Activated CD8-positive, alpha-beta T cell treated with anti-CD3 and anti-CD28 coated beads for 36 hours (primary cell): ENCODE measurements at regions not wholly inside any gene's neighbourhood (a gene's known extent, or its start where the extent isn't known, plus 50 kb on each side); places are given as distances from the start of the nearest gene placed in this dataset.
"Not testable (repeated sequence)": the region's sequence is repeated elsewhere in the genome, so short reads cannot be mapped to it uniquely, and the experiment has no call there.

Experiments
- ATAC-seq: fragments of 200-7000 bp; cut with Tn5 transposase; one replicate; pipeline ENCODE4 v1.10.0; 2021; ENCODE audit warnings: mild to moderate bottlenecking, moderate library complexity
- CTCF ChIA-PET: fragments of 350-600 bp; sonication (Branson Sonifier 250); formaldehyde crosslinking; loops from one replicate; lab custom pipeline; 2021; ENCODE audit warnings: antibody characterized with exemption; lab: Charles Lee
- POLR2A ChIA-PET: fragments of 350-600 bp; sonication (Branson Sonifier 250); formaldehyde crosslinking; loops from one replicate; lab custom pipeline; 2021; ENCODE audit warnings: antibody characterized with exemption; lab: Charles Lee
- DNase-seq: peaks from one replicate; pipeline ENCODE4 v3.0.0-alpha.2; 2020
- H3K27ac Mint-ChIP-seq: one replicate; pipeline ENCODE4 v1.8.0; 2021; ENCODE audit warnings: mild to moderate bottlenecking, mixed read lengths
- H3K27me3 Mint-ChIP-seq: one replicate; pipeline ENCODE4 v1.8.0; 2021; ENCODE audit warnings: mixed read lengths
- H3K36me3 Mint-ChIP-seq: one replicate; pipeline ENCODE4 v1.8.0; 2021; ENCODE audit warnings: low read depth, mixed read lengths
- H3K4me1 Mint-ChIP-seq: one replicate; pipeline ENCODE4 v1.8.0; 2021; ENCODE audit warnings: low read depth, mixed read lengths
- H3K4me3 Mint-ChIP-seq: one replicate; pipeline ENCODE4 v1.8.0; 2021; ENCODE audit warnings: mild to moderate bottlenecking, moderate library complexity, mixed read lengths
- H3K9me3 Mint-ChIP-seq: one replicate; pipeline ENCODE4 v1.8.0; 2021; ENCODE audit warnings: mixed read lengths
- intact Hi-C: fragments of 100-400 bp; cut with micrococcal nuclease; formaldehyde crosslinking; loops from one replicate; pipeline ENCODE4 v1.10.0; 2022
- TF ChIP-seq, protein P1 (sequence below): fragments of 200-600 bp; IDR thresholded peaks from one replicate; pipeline ENCODE4 v1.8.0; 2022; ENCODE audit warnings: antibody characterized with exemption, mild to moderate bottlenecking

DNA sequence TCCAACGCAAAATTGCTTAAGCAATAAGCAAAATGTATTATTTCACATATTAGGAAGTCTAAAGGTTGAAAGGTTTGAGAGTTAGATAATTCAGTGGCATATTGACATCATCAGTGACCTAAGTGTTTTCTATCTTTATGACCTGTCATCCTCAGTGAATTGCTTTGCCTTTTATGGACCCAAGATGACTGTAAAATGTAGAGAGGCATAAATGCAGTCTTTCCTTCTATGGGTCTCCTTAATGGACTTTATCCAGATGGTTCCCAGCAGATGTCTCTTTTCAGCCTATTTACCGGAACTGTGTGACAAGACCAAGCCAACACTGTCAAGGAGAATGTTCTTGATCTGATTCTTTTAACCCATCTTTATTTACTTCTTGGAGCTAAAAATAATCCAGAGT is 615.8 kb downstream of the TTLL7 start:
- H3K9me3 Mint-ChIP-seq = peaks cover 16% of the 10 kb centered on the region
- H3K4me1 Mint-ChIP-seq, H3K27me3 Mint-ChIP-seq, ATAC-seq, H3K36me3 Mint-ChIP-seq, CTCF ChIA-PET, DNase-seq, POLR2A ChIA-PET, H3K27ac Mint-ChIP-seq, H3K4me3 Mint-ChIP-seq, intact Hi-C loops: not testable (repeated sequence)

DNA sequence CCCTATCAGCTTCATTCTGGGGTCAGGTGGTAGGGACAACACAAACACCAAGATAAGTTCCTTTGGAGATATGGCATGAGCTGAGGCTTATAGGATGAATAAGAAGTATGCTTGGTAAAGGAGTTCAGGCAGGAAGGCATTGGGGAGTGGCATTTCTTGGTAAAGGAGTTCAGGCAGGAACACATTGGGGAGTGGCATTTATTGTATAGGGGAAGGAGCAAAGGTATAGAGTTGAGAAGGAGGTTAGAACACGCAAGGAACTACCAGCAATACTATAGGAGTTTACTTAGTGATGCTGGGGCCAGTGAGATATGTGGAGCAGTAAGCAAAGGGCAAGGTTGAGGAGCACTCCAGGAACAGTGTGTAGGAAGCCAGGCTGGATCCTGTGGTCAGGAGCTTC is 625.9 kb downstream of the TTLL7 start:
- H3K4me1 Mint-ChIP-seq, H3K36me3 Mint-ChIP-seq, DNase-seq, H3K4me3 Mint-ChIP-seq, CTCF ChIA-PET, H3K27me3 Mint-ChIP-seq, ATAC-seq, H3K27ac Mint-ChIP-seq, intact Hi-C loops, POLR2A ChIA-PET, H3K9me3 Mint-ChIP-seq: not testable (repeated sequence)

DNA sequence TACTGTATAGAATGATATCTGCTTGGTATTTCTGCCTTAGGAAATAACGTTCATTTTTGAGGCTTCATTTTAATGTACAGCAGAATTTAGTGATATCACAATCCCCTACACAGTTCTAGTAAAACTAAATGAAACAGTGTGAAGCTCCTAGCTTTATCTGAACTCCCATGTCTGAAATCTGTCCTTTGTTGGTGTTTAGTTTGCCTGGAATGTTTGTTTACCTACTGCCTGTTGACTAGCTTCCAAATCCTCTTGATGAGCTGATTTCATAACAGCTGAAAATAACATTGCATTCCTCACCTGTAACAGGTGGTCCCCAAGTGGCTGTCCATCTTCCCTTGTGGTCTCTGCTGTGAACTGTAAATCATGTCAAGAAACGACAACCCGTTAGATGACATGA is 629.1 kb downstream of the TTLL7 start:
- H3K27ac Mint-ChIP-seq, H3K4me1 Mint-ChIP-seq, CTCF ChIA-PET, DNase-seq, H3K36me3 Mint-ChIP-seq, POLR2A ChIA-PET, H3K27me3 Mint-ChIP-seq, ATAC-seq, intact Hi-C loops, H3K4me3 Mint-ChIP-seq, H3K9me3 Mint-ChIP-seq: not testable (repeated sequence)

DNA sequence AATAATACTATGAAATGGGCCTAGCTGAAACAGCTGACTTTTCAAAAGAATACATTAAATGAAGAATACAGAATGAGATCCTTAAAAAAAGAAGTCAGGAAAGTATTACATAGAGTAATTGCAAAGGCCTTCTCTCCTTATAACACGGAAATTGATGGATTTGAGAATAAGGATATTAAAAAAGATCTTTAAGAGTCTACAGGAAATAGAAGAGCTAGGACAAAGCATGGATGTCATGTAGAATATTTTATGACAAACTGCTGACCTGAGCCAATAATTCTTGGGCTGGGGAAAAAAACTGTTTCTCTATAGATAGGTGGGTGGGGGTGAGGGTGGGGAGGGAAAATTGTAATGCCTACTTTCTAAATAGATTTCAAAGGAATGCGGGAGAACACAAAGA is 633.6 kb downstream of the TTLL7 start:
- H3K4me1 Mint-ChIP-seq, H3K27ac Mint-ChIP-seq, POLR2A ChIA-PET, H3K27me3 Mint-ChIP-seq, ATAC-seq, intact Hi-C loops, H3K9me3 Mint-ChIP-seq, H3K4me3 Mint-ChIP-seq, H3K36me3 Mint-ChIP-seq, DNase-seq, CTCF ChIA-PET: not testable (repeated sequence)

DNA sequence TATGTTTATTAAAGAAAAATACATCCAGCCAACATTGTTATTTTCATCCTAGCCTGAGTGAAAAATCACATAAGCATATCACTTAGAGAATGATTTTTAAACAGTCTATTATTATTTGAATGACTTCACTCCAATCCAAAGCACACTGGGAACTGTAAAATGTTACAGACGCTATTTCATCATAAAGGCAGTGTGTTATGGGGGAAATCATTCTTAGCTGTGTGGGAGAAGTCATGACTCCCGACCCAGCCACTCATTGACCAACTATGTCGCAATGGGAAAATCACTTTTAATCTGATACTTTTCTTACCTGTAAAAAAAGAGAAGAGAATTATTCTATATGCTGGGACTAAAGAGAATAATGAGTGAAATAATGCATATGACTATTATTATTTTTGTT is 653.6 kb downstream of the TTLL7 start:
- H3K9me3 Mint-ChIP-seq, POLR2A ChIA-PET, H3K27ac Mint-ChIP-seq, H3K4me1 Mint-ChIP-seq, CTCF ChIA-PET, DNase-seq, ATAC-seq, H3K36me3 Mint-ChIP-seq, intact Hi-C loops, H3K27me3 Mint-ChIP-seq, H3K4me3 Mint-ChIP-seq: not testable (repeated sequence)

DNA sequence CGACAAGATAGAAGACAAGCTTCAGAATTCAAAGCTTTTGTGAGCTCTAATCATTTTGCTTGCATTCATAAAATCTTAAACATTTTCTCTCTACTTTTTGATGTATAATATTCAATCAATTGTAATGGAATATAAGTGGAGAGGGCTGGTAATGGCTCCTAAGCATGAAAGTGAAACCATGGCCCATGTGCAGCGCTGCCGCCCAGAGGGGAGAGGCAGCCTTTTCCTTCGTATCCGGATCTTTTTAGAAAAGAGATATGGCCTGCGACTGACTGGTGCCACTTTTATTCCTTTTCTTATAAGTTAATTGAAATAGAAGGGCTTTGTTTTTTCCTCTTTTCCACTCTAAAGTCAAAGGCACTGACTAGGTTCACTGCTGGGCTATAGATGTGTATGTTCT is 655.2 kb downstream of the TTLL7 start:
- H3K9me3 Mint-ChIP-seq, ATAC-seq, H3K27ac Mint-ChIP-seq, intact Hi-C loops, H3K27me3 Mint-ChIP-seq, POLR2A ChIA-PET, DNase-seq, H3K4me1 Mint-ChIP-seq, H3K36me3 Mint-ChIP-seq, CTCF ChIA-PET, H3K4me3 Mint-ChIP-seq: not testable (repeated sequence)

DNA sequence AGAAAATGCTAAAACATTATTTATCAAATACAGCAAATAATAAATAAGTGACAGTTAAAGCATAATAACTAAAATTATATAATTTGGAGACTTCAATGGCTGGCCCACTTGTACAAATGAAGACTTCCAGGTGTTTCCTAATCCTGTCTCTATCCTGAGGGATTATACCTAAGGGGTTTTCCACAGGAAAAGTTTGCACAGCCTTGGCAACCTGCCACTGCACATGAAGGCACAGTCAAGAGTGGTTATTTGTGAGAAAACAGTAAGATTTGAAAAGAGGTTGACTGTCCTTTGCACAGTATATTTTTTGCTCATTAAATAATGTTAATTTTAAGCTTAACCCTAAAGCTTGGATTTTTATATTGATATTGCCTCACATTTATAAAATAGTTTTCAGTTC is 655.9 kb downstream of the TTLL7 start:
- intact Hi-C loops = not testable (repeated sequence)

DNA sequence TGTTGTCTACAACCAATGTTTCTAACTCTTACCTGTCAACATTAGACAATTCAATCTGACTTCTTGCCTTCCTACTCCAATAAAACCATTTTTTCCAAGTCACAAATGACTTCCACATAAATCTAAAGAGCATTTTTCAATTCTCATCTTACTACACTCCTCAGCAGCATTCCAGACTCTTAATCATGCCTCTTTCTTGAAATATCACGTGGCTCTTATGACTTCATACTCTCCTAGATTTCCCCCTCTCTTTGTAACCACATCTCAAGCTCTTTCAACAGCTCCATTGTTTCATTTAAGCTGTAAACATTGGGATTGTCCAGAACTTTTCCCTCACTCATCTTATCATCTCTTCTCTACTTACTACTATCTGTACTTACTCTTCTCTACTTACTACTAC is 666.6 kb downstream of the TTLL7 start:
- H3K27ac Mint-ChIP-seq, POLR2A ChIA-PET, intact Hi-C loops: not testable (repeated sequence)

More for the DNA sequence above, 655.9 kb downstream of the TTLL7 start:
- H3K9me3 Mint-ChIP-seq, DNase-seq, H3K36me3 Mint-ChIP-seq, H3K4me3 Mint-ChIP-seq, ATAC-seq, H3K4me1 Mint-ChIP-seq, POLR2A ChIA-PET, H3K27me3 Mint-ChIP-seq, H3K27ac Mint-ChIP-seq, CTCF ChIA-PET: not testable (repeated sequence)

DNA sequence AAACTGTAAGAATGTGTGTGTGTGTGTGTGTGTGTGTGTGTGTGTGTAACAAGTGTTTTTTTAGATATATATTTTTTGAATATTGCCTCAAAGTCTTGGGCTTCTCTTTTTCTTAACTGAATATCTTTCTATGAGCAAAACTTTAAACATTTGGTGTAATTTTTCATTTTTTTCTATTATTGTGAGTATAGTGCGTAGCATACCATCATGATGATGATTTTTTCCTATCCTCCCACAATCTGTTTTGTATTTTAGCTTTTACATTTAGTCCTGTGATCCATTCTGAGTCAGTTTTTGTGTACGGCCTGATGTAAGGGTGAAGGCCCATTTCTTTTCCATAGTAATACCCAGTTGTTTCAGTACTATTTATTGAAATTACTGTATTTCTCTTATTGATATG is 680.6 kb downstream of the TTLL7 start:
- CTCF ChIA-PET = no interaction called here
- TF ChIP-seq, protein P1, sequence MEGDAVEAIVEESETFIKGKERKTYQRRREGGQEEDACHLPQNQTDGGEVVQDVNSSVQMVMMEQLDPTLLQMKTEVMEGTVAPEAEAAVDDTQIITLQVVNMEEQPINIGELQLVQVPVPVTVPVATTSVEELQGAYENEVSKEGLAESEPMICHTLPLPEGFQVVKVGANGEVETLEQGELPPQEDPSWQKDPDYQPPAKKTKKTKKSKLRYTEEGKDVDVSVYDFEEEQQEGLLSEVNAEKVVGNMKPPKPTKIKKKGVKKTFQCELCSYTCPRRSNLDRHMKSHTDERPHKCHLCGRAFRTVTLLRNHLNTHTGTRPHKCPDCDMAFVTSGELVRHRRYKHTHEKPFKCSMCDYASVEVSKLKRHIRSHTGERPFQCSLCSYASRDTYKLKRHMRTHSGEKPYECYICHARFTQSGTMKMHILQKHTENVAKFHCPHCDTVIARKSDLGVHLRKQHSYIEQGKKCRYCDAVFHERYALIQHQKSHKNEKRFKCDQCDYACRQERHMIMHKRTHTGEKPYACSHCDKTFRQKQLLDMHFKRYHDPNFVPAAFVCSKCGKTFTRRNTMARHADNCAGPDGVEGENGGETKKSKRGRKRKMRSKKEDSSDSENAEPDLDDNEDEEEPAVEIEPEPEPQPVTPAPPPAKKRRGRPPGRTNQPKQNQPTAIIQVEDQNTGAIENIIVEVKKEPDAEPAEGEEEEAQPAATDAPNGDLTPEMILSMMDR = no peak
- H3K9me3 Mint-ChIP-seq = peaks cover 5% of the 10 kb centered on the region
- H3K36me3 Mint-ChIP-seq = no peaks in the 10 kb centered on the region
- no peak for ATAC-seq
- POLR2A ChIA-PET = no interaction called here
- no peak overlapping the region for H3K27ac Mint-ChIP-seq
- no peaks in the 10 kb centered on the region for H3K4me1 Mint-ChIP-seq
- H3K27me3 Mint-ChIP-seq = no peaks in the 10 kb centered on the region
- no peak for DNase-seq
- H3K4me3 Mint-ChIP-seq = no peak overlapping the region
- intact Hi-C loops = no loop called here

More for the DNA sequence above, 666.6 kb downstream of the TTLL7 start:
- H3K4me3 Mint-ChIP-seq, DNase-seq, H3K36me3 Mint-ChIP-seq, H3K27me3 Mint-ChIP-seq, ATAC-seq, CTCF ChIA-PET, H3K4me1 Mint-ChIP-seq, H3K9me3 Mint-ChIP-seq: not testable (repeated sequence)

DNA sequence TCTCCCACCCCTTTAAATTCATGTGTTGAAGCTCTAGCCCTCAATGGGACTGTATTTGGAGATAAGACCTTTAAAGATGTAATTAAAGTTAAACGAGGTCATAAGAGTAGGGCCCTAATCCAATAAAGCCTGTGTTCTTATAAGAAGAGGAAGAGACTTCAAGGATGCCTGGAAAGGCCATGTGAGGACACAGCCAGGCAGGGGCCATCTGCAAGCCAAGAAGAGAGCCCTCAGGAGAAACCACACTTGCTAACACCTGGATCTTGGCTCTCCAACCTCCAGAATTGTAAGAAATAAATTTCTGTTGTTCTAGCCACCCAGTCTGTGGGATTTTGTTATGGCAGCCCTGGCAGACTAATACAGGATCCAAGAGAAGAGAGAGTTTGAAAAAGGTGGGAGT is 683.5 kb downstream of the TTLL7 start:
- DNase-seq, H3K36me3 Mint-ChIP-seq, H3K9me3 Mint-ChIP-seq, H3K27ac Mint-ChIP-seq, H3K4me3 Mint-ChIP-seq, CTCF ChIA-PET, POLR2A ChIA-PET, ATAC-seq, H3K27me3 Mint-ChIP-seq, intact Hi-C loops, H3K4me1 Mint-ChIP-seq: not testable (repeated sequence)

DNA sequence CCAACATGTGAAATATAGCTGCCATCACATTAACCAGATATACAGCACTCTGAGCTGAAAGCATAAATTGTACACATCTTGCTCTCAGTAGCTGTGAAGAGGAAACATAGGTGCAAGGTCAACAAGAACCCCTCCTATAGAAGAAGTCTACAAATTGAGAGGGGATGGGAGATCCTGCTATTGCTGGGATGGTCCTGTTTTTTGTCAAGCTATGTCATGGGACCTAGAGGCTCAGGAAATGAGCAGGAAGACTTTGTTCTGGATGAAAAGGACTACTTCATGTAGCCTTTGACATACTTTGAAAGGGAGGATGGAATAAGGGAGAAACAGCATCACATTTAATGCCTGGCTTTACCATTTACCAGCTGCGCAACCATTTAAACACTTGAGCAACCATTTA is 688.8 kb downstream of the TTLL7 start:
- H3K27ac Mint-ChIP-seq, H3K4me3 Mint-ChIP-seq, H3K9me3 Mint-ChIP-seq, DNase-seq, H3K4me1 Mint-ChIP-seq, CTCF ChIA-PET, ATAC-seq, H3K27me3 Mint-ChIP-seq, H3K36me3 Mint-ChIP-seq, POLR2A ChIA-PET, intact Hi-C loops: not testable (repeated sequence)

DNA sequence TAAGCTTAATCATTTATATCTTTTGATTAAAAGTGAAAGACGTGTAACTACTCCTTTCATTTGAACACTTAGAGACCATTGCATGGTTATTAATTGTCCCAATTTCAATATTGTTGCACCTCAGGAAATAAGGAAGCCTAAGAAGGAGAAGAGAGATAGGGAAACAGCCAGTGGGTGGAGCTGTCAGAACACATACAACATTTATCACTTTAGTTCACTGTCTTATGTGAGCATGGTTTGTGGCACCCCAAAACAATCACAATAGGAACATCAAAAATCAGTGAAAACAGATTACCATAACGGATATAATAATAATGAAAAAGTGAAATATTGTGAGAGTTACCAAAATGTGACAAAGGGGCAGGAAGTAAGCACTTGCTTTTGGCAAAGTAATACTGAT is 689.9 kb downstream of the TTLL7 start:
- DNase-seq, intact Hi-C loops, H3K4me1 Mint-ChIP-seq, H3K4me3 Mint-ChIP-seq, H3K27ac Mint-ChIP-seq, H3K27me3 Mint-ChIP-seq, H3K36me3 Mint-ChIP-seq, CTCF ChIA-PET, POLR2A ChIA-PET, H3K9me3 Mint-ChIP-seq, ATAC-seq: not testable (repeated sequence)
